ENCODE measurements at regions not wholly inside any gene's neighbourhood (a gene's known extent, or its start where the extent isn't known, plus 50 kb on each side); places are given as distances from the start of the nearest gene placed in this dataset.

GRCh38 chr4:63017300-63017699 is 1392.0 kb downstream of the TECRL start:
- no peak for DNase-seq

- DNase-seq: no peak
Measured at GRCh38 chr4:62970846-62971245, 1438.4 kb downstream of the TECRL start.

- DNase-seq: no peak
Measured at GRCh38 chr4:62960415-62960814, 1448.8 kb downstream of the TECRL start.

- DNase-seq: no peak
Measured at GRCh38 chr4:62953752-62954151, 1455.5 kb downstream of the TECRL start.

- no peak for DNase-seq
Measured at GRCh38 chr4:62952366-62952765, 1456.9 kb downstream of the TECRL start.

- DNase-seq: no peak
Measured at GRCh38 chr4:62948108-62948507, 1461.1 kb downstream of the TECRL start.

- no peak for DNase-seq
Measured at GRCh38 chr4:62940229-62940628, 1469.0 kb downstream of the TECRL start.

GRCh38 chr4:62930884-62931283 is 1478.4 kb downstream of the TECRL start:
- no peak for DNase-seq

- DNase-seq: no peak
Measured at GRCh38 chr4:62928483-62928882, 1480.8 kb downstream of the TECRL start.

GRCh38 chr4:62927574-62927973 is 1481.7 kb downstream of the TECRL start:
- no peak for DNase-seq

GRCh38 chr4:62923783-62924182 is 1485.5 kb downstream of the TECRL start:
- no peak for DNase-seq

GRCh38 chr4:62917649-62918048 is 1491.6 kb downstream of the TECRL start:
- DNase-seq: no peak

GRCh38 chr4:62914758-62915157 is 1494.5 kb downstream of the TECRL start:
- no peak for DNase-seq

GRCh38 chr4:62913065-62913464 is 1496.2 kb downstream of the TECRL start:
- no peak for DNase-seq

GRCh38 chr4:62912531-62912930 is 1496.7 kb downstream of the TECRL start:
- DNase-seq: no peak

- DNase-seq: no peak
Measured at GRCh38 chr4:62909238-62909637, 1500.0 kb downstream of the TECRL start.

GRCh38 chr4:62901101-62901500 is 1508.1 kb downstream of the TECRL start:
- no peak for DNase-seq

GRCh38 chr4:62899646-62900364 is 1509.4 kb downstream of the TECRL start:
- DNase-seq: no peak

GRCh38 chr4:62898115-62898514 is 1511.1 kb downstream of the TECRL start:
- no peak for DNase-seq

GRCh38 chr4:62896721-62897120 is 1512.5 kb downstream of the TECRL start:
- DNase-seq: no peak

- DNase-seq: no peak
Measured at GRCh38 chr4:62881901-62882300, 1527.3 kb downstream of the TECRL start.

- no peak for DNase-seq
Measured at GRCh38 chr4:62881210-62881609, 1528.0 kb downstream of the TECRL start.

- DNase-seq: no peak
Measured at GRCh38 chr4:62872856-62873255, 1536.4 kb downstream of the TECRL start.

- no peak for DNase-seq
Measured at GRCh38 chr4:62871078-62871477, 1538.2 kb downstream of the TECRL start.

- DNase-seq: no peak
Measured at GRCh38 chr4:62870451-62870850, 1538.8 kb downstream of the TECRL start.
